Hepatocyte (in vitro differentiated cells): ENCODE measurements at regions not wholly inside any gene's neighbourhood (a gene's known extent, or its start where the extent isn't known, plus 50 kb on each side); places are given as distances from the start of the nearest gene placed in this dataset.

ENCODE experiments used
- DNase-seq: peaks from one replicate; pipeline ENCODE4 v3.0.0-alpha.2; 2016; ENCODE audit warnings: low spot score
- H2AFZ ChIP-seq: fragments of 200-600 bp; sonication (generic); 2 replicates; pipeline ENCODE4 v1.6.0; 2016; ENCODE audit warnings: antibody characterized with exemption, mild to moderate bottlenecking
- H3K27ac ChIP-seq: fragments of 200-600 bp; sonication (generic); 2 replicates; pipeline ENCODE4 v1.5.1; 2016; ENCODE audit warnings: mild to moderate bottlenecking
- H3K27me3 ChIP-seq: fragments of 200-600 bp; sonication (generic); 2 replicates; pipeline ENCODE4 v1.6.1; 2016
- H3K36me3 ChIP-seq: fragments of 200-600 bp; sonication (generic); replicated peaks from 2 replicates; pipeline ENCODE4 v1.5.1; 2016; ENCODE audit warnings: low read depth; ENCODE audit not compliant: insufficient read depth
- H3K4me1 ChIP-seq: fragments of 200-600 bp; sonication (generic); 2 replicates; pipeline ENCODE4 v1.5.1; 2016; ENCODE audit warnings: mild to moderate bottlenecking, moderate library complexity; ENCODE audit not compliant: insufficient read depth
- H3K4me2 ChIP-seq: fragments of 200-600 bp; sonication (generic); 2 replicates; pipeline ENCODE4 v1.6.0; 2016
- H3K4me3 ChIP-seq: fragments of 200-600 bp; sonication (generic); 2 replicates; pipeline ENCODE4 v1.5.1; 2016; ENCODE audit warnings: mild to moderate bottlenecking
- H3K79me2 ChIP-seq: fragments of 200-600 bp; sonication (generic); 2 replicates; pipeline ENCODE4 v1.6.0; 2017; ENCODE audit warnings: mild to moderate bottlenecking
- H3K9me2 ChIP-seq: fragments of 200-600 bp; sonication (generic); replicated peaks from 2 replicates; pipeline ENCODE4 v1.6.0; 2017; ENCODE audit warnings: mild to moderate bottlenecking; ENCODE audit not compliant: insufficient read depth
- H3K9me3 ChIP-seq: fragments of 200-600 bp; sonication (generic); 2 replicates; pipeline ENCODE4 v1.5.1; 2016; ENCODE audit warnings: low read depth, mild to moderate bottlenecking
- H4K20me1 ChIP-seq: fragments of 200-600 bp; sonication (generic); 2 replicates; pipeline ENCODE4 v1.6.0; 2016; ENCODE audit warnings: mild to moderate bottlenecking; ENCODE audit not compliant: insufficient read depth, poor library complexity, severe bottlenecking
- CTCF ChIP-seq: fragments of 200-600 bp; sonication (generic); IDR thresholded peaks from 2 replicates; pipeline ENCODE4 v1.5.1; 2016; ENCODE audit warnings: antibody characterized with exemption, mild to moderate bottlenecking; ENCODE audit not compliant: poor library complexity
- EZH2 ChIP-seq: fragments of 200-600 bp; sonication (generic); IDR thresholded peaks from 2 replicates; pipeline ENCODE4 v1.6.1; 2016; ENCODE audit warnings: antibody characterized with exemption, mild to moderate bottlenecking, borderline replicate concordance
- EZH2phosphoT487 ChIP-seq: fragments of 200-600 bp; sonication (generic); IDR thresholded peaks from one replicate; pipeline ENCODE4 v1.6.1; 2018; ENCODE audit warnings: antibody characterized with exemption, mild to moderate bottlenecking, low read depth, moderate library complexity; ENCODE audit not compliant: unreplicated experiment, severe bottlenecking
- WGBS: methylation state at CpG from one replicate; pipeline ENCODE4 v1.1.6; 2016; ENCODE audit warnings: low lambda C conversion rate; ENCODE audit errors: missing lambda C conversion rate; 5-methylcytosine and 5-hydroxymethylcytosine counted together

- H3K4me3 ChIP-seq, result no peak overlapping the region
- H3K4me2 ChIP-seq, result no peak overlapping the region
- 81% methylated on average over 1 of the region's 1 CpG for WGBS
- H3K79me2 ChIP-seq, result no peaks in the 10 kb centered on the region
- no peaks in the 10 kb centered on the region for H3K9me2 ChIP-seq
- H3K36me3 ChIP-seq, result no peaks in the 10 kb centered on the region
- H3K9me3 ChIP-seq, result no peaks in the 10 kb centered on the region
- no peak overlapping the region for H3K27ac ChIP-seq
- H3K4me1 ChIP-seq, result no peaks in the 10 kb centered on the region
- no peaks in the 10 kb centered on the region for H3K27me3 ChIP-seq
- no peaks in the 10 kb centered on the region for H4K20me1 ChIP-seq
- no peak overlapping the region for H2AFZ ChIP-seq
- TF ChIP-seq CTCF (no peak), EZH2 (no peak), EZH2phosphoT487 (no peak)
- DNase-seq, result no peak
Measured at GRCh38 chr6:98581705-98582104, 252.7 kb upstream of the POU3F2 start.

- 85% methylated on average over 1 of the region's 1 CpG for WGBS
- Histone ChIP-seq H3K27me3 (no peaks in the 10 kb centered on the region), H3K4me3 (no peak overlapping the region), H3K4me2 (no peak overlapping the region), H3K36me3 (no peaks in the 10 kb centered on the region), H4K20me1 (no peaks in the 10 kb centered on the region), H3K79me2 (no peaks in the 10 kb centered on the region), H2AFZ (no peak overlapping the region), H3K9me3 (no peaks in the 10 kb centered on the region), H3K9me2 (no peaks in the 10 kb centered on the region), H3K27ac (no peak overlapping the region), H3K4me1 (no peaks in the 10 kb centered on the region)
- DNase-seq, result no peak
- TF ChIP-seq CTCF, result no peak
- TF ChIP-seq EZH2, result no peak
- no peak for TF ChIP-seq EZH2phosphoT487
Measured at GRCh38 chr6:98583506-98583905, 250.9 kb upstream of the POU3F2 start.

- Histone ChIP-seq H3K9me3 (no peaks in the 10 kb centered on the region), H3K4me2 (no peak overlapping the region), H3K79me2 (no peaks in the 10 kb centered on the region), H3K4me3 (no peak overlapping the region), H3K27ac (no peak overlapping the region), H4K20me1 (no peaks in the 10 kb centered on the region), H2AFZ (no peak overlapping the region), H3K27me3 (no peaks in the 10 kb centered on the region), H3K36me3 (no peaks in the 10 kb centered on the region), H3K9me2 (no peaks in the 10 kb centered on the region), H3K4me1 (no peaks in the 10 kb centered on the region)
- 69% methylated on average over 1 of the region's 1 CpG for WGBS
- DNase-seq, result no peak
- TF ChIP-seq CTCF (no peak), EZH2phosphoT487 (no peak), EZH2 (no peak)
Measured at GRCh38 chr6:98586163-98586562, 248.2 kb upstream of the POU3F2 start.

GRCh38 chr6:98587555-98587954, 246.8 kb upstream of the POU3F2 start:
- Histone ChIP-seq H3K36me3 (no peaks in the 10 kb centered on the region), H2AFZ (no peak overlapping the region), H4K20me1 (no peaks in the 10 kb centered on the region), H3K9me2 (no peaks in the 10 kb centered on the region), H3K4me1 (no peaks in the 10 kb centered on the region), H3K4me3 (no peak overlapping the region), H3K27ac (no peak overlapping the region), H3K79me2 (no peaks in the 10 kb centered on the region), H3K4me2 (no peak overlapping the region), H3K27me3 (no peaks in the 10 kb centered on the region), H3K9me3 (no peaks in the 10 kb centered on the region)
- WGBS, result 88% methylated on average over 4 of the region's 4 CpGs
- no peak for DNase-seq
- TF ChIP-seq EZH2phosphoT487 (no peak), EZH2 (no peak), CTCF (no peak)
